ENCODE measurements at regions not wholly inside any gene's neighbourhood (a gene's known extent, or its start where the extent isn't known, plus 50 kb on each side); places are given as distances from the start of the nearest gene placed in this dataset.

- Histone ChIP-seq H3K27me3 (ENCODE audit: control insufficient read depth in 3 of 3, insufficient read depth in 3 of 3, low read length in 2 of 3) (no peaks in the 10 kb centered on the region), H3K4me3 (no peak overlapping the region), H3K4me1 (ENCODE audit: control insufficient read depth in 5 of 5, insufficient read depth in 5 of 5, low read length in 5 of 5) (no peaks in the 10 kb centered on the region), H3K36me3 (ENCODE audit: control insufficient read depth in 4 of 4, insufficient read depth in 4 of 4, low read length in 4 of 4) (no peaks in the 10 kb centered on the region), H3K9me3 (ENCODE audit: control insufficient read depth in 4 of 4, insufficient read depth in 3 of 4, low read length in 3 of 4) (peaks cover 0 to 8% (median 0%) of the 10 kb centered on the region in 4 donors), H3K27ac (ENCODE audit: low read depth in 1 of 2, low read length in 1 of 2) (no peak overlapping the region), H3K9ac (ENCODE audit: insufficient read depth in 1 of 2, low read length in 2 of 2) (no peak overlapping the region)
- WGBS, 2 donors, result 63 to 74% methylated on average over 3 of the region's 3 CpGs
- ATAC-seq (ENCODE audit: insufficient read depth, low FRiP score) (no peak), DNase-seq (no peak)
- TF ChIP-seq CTCF (IDR thresholded peaks at IDR 0.05; ENCODE audit: control extremely low read depth, extremely low read depth), result no peak
Observed at GRCh38 chr2:238627899-238628298, 201.2 kb downstream of the ASB1 start.

DNA sequence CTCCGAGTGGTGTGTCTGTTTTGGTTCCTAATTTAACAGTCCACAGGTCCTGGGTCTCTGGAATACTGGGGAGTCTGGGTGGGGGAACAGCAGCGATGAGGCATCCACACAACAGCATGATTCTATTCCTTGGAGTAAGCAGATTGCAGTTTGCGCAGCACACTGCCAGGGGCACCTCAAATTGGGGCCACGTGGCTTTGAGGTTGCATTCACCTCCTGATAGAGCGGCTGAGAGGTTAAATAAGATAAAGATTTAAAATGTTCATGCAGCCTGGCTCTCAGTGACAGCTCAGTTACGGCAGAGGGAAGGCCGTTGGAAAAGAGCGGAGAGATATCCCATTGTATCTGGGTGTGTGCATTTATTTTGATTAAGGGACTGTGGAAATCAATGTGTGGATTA, 202.3 kb downstream of the ASB1 start:
- no peak overlapping the region for H3K27ac ChIP-seq (ENCODE audit: low read depth in 1 of 2, low read length in 1 of 2)
- no peaks in the 10 kb centered on the region for H3K36me3 ChIP-seq (ENCODE audit: control insufficient read depth in 4 of 4, insufficient read depth in 4 of 4, low read length in 4 of 4)
- H3K27me3 ChIP-seq (ENCODE audit: control insufficient read depth in 3 of 3, insufficient read depth in 3 of 3, low read length in 2 of 3), result peaks cover 0 to 2% (median 0%) of the 10 kb centered on the region in 3 donors
- H3K4me1 ChIP-seq (ENCODE audit: control insufficient read depth in 5 of 5, insufficient read depth in 5 of 5, low read length in 5 of 5), result no peaks in the 10 kb centered on the region
- no peak for ATAC-seq (ENCODE audit: insufficient read depth, low FRiP score)
- peaks cover 0 to 11% (median 0%) of the 10 kb centered on the region in 4 donors for H3K9me3 ChIP-seq (ENCODE audit: control insufficient read depth in 4 of 4, insufficient read depth in 3 of 4, low read length in 3 of 4)
- no peak overlapping the region for H3K4me3 ChIP-seq
- 84 to 92% methylated on average over 8 of the region's 8 CpGs for WGBS, 2 donors
- no peak overlapping the region for H3K9ac ChIP-seq (ENCODE audit: insufficient read depth in 1 of 2, low read length in 2 of 2)
- no peak for TF ChIP-seq CTCF (IDR thresholded peaks at IDR 0.05; ENCODE audit: control extremely low read depth, extremely low read depth)
- no peak for DNase-seq

DNA sequence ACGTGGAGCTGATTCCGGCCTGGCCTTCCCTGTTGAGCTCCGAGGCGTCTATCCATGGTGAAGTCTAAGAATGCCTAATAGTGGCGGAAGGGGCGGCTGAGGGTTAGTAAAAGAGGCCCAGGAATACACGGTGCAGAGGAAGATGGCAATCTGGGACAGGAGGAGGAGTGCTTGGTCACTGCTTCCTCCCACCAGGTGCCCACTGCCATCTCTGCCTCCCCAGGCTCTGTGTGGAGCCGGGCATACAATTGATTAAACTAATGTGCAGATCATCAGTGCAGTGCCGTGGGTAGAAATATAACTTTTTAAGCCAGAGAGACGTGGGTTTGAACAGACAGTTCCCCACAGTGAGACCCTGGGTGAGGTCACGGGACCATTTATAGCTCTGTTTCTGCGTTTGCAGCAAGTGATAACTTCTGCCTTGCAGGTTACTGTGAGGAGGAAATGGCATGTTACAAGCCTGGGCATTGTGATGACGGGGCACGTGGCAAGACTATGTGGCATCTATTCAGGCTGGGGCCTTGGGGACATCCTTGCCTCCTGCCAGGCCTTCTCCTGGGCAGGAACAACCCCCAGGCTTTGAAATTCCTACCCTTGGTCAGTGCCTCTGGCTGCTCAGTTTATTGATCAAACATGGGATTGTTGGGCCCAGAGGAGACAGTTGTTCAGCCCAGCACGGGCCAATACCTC, 204.9 kb downstream of the ASB1 start:
- TF ChIP-seq CTCF (IDR thresholded peaks at IDR 0.05; ENCODE audit: control extremely low read depth, extremely low read depth), result no peak
- no peak overlapping the region for H3K4me3 ChIP-seq
- H3K27ac ChIP-seq (ENCODE audit: low read depth in 1 of 2, low read length in 1 of 2), result no peak overlapping the region
- H3K9me3 ChIP-seq (ENCODE audit: control insufficient read depth in 4 of 4, insufficient read depth in 3 of 4, low read length in 3 of 4), result peaks cover 0 to 7% (median 0%) of the 10 kb centered on the region in 4 donors
- 89 to 90% methylated on average over 15 of the region's 15 CpGs for WGBS, 2 donors
- H3K36me3 ChIP-seq (ENCODE audit: control insufficient read depth in 4 of 4, insufficient read depth in 4 of 4, low read length in 4 of 4), result no peaks in the 10 kb centered on the region
- no peaks in the 10 kb centered on the region for H3K4me1 ChIP-seq (ENCODE audit: control insufficient read depth in 5 of 5, insufficient read depth in 5 of 5, low read length in 5 of 5)
- H3K27me3 ChIP-seq (ENCODE audit: control insufficient read depth in 3 of 3, insufficient read depth in 3 of 3, low read length in 2 of 3), result peaks cover 0 to 5% (median 0%) of the 10 kb centered on the region in 3 donors
- no peak overlapping the region for H3K9ac ChIP-seq (ENCODE audit: insufficient read depth in 1 of 2, low read length in 2 of 2)
- ATAC-seq (ENCODE audit: insufficient read depth, low FRiP score) (no peak), DNase-seq (no peak)
